ENCODE measurements at regions not wholly inside any gene's neighbourhood (a gene's known extent, or its start where the extent isn't known, plus 50 kb on each side); places are given as distances from the start of the nearest gene placed in this dataset.

DNA sequence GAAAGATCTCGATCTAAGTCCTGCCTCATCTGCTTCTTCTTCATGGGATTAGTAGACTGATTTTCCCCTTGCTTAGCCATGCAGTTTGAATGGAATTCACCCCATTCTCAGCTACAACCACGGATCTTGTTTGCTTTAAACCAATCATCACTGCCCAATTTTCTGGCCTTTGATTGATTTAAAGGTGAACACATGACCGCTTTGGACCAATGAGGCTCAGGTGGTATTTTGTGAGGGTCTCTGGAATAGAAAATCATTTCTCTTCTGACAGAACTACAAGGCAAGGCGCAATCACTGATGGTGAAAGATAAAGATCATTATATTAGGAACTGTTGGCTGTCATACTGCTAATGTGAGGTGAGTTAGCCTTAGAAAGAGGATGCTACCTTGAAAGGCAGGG is 213.0 kb upstream of the PLEKHG7 start:
- DNase-seq = no peak

GRCh38 chr12:92488735-92489134 is 214.1 kb upstream of the PLEKHG7 start:
- DNase-seq = no peak

GRCh38 chr12:92487138-92487485 is 215.7 kb upstream of the PLEKHG7 start:
- no peak for DNase-seq

- DNase-seq = no peak
Observed at GRCh38 chr12:92486443-92487137, 216.2 kb upstream of the PLEKHG7 start.

GRCh38 chr12:92485351-92486348 is 217.1 kb upstream of the PLEKHG7 start:
- DNase-seq = no peak

DNA sequence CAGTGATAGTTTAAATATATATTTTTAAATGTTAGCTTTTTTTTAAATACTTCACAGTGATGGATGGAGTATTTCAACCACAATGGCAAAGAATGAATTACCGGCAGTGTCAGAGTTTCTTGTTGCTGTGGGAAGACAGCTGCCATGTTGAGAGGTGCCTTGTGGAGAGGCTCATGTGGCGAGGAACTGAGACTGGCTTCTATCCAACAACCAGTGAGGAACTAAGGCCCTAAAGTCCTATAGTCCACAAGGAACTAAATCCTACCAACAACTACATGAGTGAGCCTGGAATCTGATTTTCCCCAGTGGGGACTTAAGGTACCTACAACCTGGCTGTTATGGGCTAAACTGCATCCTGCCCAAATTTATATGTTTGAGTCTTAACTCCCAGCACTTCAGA is 220.2 kb upstream of the PLEKHG7 start:
- DNase-seq = no peak

- no peak for DNase-seq
Observed at GRCh38 chr12:92481066-92481465, 221.7 kb upstream of the PLEKHG7 start.

- DNase-seq = no peak
Observed at GRCh38 chr12:92478692-92479091, 224.1 kb upstream of the PLEKHG7 start.

DNA sequence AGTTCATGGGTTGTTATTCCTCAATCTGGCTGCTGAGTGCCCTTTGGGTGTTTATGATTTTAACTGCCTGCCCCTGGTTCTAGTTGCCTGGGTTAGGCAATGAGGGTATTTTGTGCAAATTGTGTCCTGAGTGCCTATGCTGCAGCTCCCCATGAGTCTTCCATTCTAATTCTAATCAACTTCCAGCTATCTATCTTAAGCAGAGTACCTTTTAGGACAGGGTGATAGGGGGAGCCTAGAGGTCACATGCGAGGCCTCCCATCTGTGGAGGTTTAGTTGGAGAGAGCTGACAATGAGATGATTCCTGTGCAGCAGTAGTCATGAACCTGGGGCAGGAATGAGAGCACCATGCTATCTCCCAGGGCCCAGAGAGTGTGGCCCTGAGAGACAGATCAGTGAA is 225.9 kb upstream of the PLEKHG7 start:
- DNase-seq = no peak

DNA sequence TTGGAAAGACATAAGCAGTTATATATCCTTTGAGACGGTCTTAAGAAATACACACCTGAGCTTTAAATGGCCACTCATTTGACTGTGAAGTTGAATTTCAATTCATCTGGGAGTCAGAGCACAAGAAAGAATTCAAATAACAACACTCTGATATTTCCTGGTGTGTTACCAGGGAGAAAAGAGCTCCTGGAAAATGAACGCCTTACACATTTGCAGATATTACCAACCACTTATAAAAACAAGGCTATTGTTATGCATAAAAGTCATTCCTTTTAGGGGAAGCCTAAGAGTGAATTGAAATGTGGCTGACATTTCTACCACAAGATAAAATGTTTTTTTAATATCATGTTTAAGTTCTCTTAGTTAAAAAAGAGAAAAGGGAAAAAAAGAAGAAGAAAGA is 229.2 kb upstream of the PLEKHG7 start:
- no peak for DNase-seq

- DNase-seq = no peak
Observed at GRCh38 chr12:92472201-92472600, 230.6 kb upstream of the PLEKHG7 start.

DNA sequence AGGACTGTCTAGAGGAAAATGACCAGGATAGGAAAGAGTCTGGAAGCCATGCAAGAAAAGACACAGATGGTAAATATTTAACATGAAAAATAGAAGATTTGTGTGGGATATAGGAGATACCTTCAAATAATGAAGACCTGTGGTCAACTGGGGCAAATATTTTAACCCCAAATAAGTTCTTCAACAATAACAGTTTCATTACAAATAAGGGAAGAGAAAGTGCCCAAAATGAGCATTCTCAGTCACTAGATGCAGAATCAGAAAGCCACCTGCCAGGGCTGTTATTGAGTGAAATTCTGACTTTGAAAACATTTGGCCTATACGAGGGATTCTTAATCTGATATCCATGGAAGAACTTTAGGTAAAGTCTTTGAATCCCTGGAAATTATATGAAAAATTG is 231.2 kb upstream of the PLEKHG7 start:
- DNase-seq = no peak

DNA sequence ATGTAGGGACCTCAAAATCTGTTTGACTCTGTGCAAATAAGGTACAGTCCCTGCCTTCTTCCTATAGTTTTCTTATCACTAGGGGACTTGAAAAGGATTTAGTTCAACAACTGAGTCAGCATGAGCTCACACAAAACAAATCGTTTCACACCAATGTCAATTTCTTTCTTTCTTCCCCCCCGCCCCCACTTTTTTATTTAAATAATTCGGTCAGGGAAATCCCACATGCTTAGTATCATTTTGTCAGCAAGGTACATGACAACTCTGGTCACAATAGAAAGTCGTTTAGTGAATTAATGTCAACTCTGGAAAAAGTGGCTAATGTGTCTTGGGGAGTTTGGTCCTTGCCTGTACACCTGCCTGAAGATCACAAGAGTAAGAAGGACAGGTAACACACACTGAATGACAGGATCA is 232.2 kb upstream of the PLEKHG7 start:
- DNase-seq = no peak

- DNase-seq = no peak
Observed at GRCh38 chr12:92469837-92470236, 233.0 kb upstream of the PLEKHG7 start.

- no peak for DNase-seq
Observed at GRCh38 chr12:92468358-92469020, 234.3 kb upstream of the PLEKHG7 start.

DNA sequence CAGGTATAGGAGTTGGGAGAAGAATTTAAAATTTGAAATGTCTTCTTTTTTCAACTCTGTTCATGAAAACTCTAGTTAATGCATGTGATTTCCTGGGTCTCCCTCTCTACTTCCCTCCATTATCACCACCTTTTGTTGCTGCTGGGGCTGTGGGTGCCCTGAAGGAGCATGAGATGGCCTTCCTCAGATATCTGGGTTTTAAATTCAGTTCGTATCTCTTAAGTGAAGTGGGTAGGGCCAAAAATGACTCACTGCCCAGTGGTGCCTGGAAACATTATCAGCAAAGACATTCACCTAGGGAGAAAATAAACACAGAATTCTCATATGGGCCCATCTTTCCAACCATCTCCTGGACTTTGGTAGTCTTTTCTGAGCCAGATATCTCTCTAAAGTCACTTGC is 234.9 kb upstream of the PLEKHG7 start:
- DNase-seq = no peak

DNA sequence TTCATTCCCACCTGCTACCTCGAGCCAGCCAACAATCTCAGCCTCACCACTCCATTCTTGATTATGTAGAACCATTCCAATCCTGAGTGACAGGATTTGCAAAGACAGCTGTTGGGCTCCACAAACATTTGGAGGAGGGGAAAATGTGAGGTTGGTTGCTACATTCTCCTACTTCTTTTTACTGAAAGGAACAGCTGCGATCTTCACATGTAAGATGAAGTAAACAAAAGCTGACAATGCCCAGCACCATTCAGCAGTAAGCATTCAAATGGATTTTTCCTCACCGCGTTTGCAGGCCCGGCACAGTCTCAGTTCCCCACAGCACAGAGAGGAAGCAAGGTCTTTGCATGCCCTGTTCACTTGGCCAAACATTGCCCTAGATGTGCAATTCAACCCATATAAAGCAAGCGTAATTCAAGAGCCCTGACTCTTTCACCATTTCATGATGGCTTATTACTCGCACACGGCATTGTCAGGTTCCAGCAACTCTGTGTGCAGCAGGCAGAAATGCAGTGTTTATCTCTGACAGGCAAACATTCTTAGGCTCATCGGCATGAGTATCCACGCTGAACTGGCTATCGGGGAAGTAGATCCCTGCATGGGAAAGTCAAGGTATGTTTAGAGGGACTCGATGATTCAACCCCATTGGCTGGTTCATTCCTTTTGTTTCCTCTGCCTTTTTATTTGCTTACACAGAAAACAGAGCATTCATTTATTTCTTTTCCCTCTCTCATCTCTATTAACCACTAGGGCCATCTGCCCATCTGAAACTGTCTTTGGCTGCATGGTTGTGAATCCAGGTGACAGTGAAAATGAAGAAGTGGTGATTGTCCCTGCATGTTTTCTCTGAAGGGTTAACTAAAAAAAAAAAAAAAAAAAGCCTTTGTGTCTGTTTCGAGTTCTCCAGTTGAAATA is 236.1 kb upstream of the PLEKHG7 start:
- no peak for DNase-seq

DNA sequence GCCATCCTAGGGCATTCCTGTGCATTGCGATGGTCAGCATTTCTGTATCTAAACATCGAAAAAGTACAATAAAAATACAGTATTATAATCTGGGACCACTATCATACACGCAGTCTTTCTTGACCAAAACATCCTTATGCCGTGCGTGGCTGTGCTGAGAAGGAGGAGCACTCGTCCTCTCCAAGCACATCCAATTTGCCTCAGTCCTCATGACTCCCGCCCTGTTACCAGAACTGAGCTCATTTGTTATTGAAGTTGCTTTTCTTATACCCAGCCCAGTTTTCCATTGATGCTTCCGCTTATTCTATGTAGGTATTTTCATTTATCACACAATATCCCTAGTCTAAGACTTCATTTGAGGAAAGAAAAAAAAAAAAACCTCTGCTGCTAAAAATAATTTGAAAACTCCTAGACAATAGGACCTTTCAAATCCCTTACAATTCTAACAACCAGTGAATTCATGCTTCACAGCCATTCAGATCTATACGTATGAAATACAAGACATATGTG is 236.9 kb upstream of the PLEKHG7 start:
- no peak for DNase-seq

GRCh38 chr12:92464911-92465310 is 237.9 kb upstream of the PLEKHG7 start:
- DNase-seq = no peak

DNA sequence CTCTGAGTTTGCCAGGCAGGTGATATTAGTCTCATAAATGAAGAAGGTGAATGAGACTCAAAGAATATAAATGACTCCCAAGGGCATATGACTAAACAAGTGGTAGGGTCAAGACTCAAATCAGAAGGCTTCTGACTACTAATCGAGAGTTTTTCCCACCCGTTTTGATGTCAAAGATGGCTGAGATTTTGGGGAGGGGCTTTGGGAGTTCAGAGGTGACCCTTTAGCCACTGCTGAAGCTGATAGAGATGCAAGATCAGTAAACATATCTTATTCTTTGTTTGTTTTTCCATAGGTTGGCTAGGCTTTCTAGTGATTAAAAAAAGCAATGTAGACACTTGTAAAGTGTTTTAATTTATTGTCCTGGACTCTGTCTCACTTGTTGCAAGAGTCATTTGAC is 239.6 kb upstream of the PLEKHG7 start:
- no peak for DNase-seq

DNA sequence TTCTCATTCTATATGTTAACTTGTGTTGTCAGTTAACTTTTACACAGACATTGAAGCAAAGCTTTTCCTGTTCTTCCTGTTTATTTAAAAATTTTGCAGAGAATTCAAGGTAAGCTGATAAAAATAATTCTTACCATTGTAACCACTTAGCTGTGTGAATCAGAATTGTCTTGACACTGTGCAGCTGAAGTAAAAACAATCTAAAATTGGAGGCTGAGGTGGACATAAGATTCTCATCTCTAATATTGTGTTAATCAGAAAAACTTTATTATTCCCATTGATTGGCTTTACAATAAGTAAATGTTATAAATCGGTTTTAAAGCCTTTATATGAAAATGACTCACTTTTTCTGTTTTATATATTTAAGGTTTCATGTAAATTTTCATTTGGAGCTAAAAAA is 240.3 kb upstream of the PLEKHG7 start:
- DNase-seq = no peak

DNA sequence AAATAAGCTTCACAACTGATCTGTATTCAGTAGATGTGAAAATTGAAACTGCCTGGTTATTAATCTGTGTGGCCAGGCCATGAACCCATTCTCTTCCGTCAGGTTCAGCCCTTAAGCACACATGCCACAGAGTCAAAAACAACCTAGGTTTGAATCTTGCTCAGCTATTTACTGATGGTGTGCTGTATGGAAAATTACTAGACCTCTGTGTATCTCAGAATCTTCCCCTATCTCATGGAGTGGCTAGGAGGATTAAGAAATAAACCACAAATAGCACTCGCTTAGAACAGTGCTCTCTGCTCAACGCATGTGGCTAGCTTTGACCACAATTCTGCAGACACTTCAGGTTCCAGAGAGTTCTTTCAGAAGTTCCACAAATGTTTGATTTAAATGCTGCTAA is 240.7 kb upstream of the PLEKHG7 start:
- DNase-seq = no peak
